Mucosa of descending colon (tissue), 3 donors: ENCODE measurements at regions not wholly inside any gene's neighbourhood (a gene's known extent, or its start where the extent isn't known, plus 50 kb on each side); places are given as distances from the start of the nearest gene placed in this dataset.

Experiments
- ATAC-seq: fragments of 200-7000 bp; cut with Tn5 transposase; one replicate; pipeline ENCODE4 v1.9.1; 2020; ENCODE audit warnings: mild to moderate bottlenecking, moderate library complexity
- DNase-seq, 3 donors: peaks; one replicate each; pipeline ENCODE4 v3.0.0-alpha.2; 2020
- H3K36me3 ChIP-seq: fragments of 200-600 bp; one replicate; pipeline ENCODE4 v1.8.0; 2021; ENCODE audit warnings: low read depth, mild to moderate bottlenecking
- H3K4me1 ChIP-seq: fragments of 200-600 bp; one replicate; pipeline ENCODE4 v1.8.0; 2021; ENCODE audit warnings: low read depth, mild to moderate bottlenecking
- H3K4me3 ChIP-seq: fragments of 200-600 bp; one replicate; pipeline ENCODE4 v1.8.0; 2021; ENCODE audit warnings: mild to moderate bottlenecking
- H3K9me3 ChIP-seq: fragments of 200-600 bp; one replicate; pipeline ENCODE4 v1.8.0; 2021; ENCODE audit warnings: mild to moderate bottlenecking
- intact Hi-C, 2 donors: fragments of 100-400 bp; cut with DNase I in 1 of 2; cut with micrococcal nuclease in 1 of 2; formaldehyde crosslinking; loops; one replicate each; pipeline versions ENCODE4 v1.11.0 to v1.11.1; 2022; cut with DNase I, micrococcal nuclease
- TF ChIP-seq, protein P1 (sequence below): fragments of 200-600 bp; IDR thresholded peaks from one replicate; pipeline ENCODE4 v1.8.0; 2022; ENCODE audit warnings: antibody characterized with exemption, mild to moderate bottlenecking
- donor health status: DM: no; HTN: no; CAD: no; lungs with moderate emphysema.
- donor health status: DM: no; HTN: no; CAD: no.
- donor health status: DM: no; HTN: yes; CAD: no.

- H3K9me3 ChIP-seq = peaks cover 4% of the 10 kb centered on the region
- TF ChIP-seq, protein P1, sequence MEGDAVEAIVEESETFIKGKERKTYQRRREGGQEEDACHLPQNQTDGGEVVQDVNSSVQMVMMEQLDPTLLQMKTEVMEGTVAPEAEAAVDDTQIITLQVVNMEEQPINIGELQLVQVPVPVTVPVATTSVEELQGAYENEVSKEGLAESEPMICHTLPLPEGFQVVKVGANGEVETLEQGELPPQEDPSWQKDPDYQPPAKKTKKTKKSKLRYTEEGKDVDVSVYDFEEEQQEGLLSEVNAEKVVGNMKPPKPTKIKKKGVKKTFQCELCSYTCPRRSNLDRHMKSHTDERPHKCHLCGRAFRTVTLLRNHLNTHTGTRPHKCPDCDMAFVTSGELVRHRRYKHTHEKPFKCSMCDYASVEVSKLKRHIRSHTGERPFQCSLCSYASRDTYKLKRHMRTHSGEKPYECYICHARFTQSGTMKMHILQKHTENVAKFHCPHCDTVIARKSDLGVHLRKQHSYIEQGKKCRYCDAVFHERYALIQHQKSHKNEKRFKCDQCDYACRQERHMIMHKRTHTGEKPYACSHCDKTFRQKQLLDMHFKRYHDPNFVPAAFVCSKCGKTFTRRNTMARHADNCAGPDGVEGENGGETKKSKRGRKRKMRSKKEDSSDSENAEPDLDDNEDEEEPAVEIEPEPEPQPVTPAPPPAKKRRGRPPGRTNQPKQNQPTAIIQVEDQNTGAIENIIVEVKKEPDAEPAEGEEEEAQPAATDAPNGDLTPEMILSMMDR = no peak
- peak in 2 of 3 donors; percentile 19 to 25 for DNase-seq
- peak; percentile 32 for ATAC-seq
- H3K4me1 ChIP-seq = peaks cover 7% of the 10 kb centered on the region
- H3K4me3 ChIP-seq = no peak overlapping the region
- intact Hi-C loops = loop anchor here in 1 of 2 donors (5.0 kb wide), 1 partner anchor 245 kb away; no protein-coding TSS in a partner anchor
- H3K36me3 ChIP-seq = no peaks in the 10 kb centered on the region
These were observed 85.8 kb downstream of the NUDT12 start for GRCh38 chr5:103476811-103477210.

DNA sequence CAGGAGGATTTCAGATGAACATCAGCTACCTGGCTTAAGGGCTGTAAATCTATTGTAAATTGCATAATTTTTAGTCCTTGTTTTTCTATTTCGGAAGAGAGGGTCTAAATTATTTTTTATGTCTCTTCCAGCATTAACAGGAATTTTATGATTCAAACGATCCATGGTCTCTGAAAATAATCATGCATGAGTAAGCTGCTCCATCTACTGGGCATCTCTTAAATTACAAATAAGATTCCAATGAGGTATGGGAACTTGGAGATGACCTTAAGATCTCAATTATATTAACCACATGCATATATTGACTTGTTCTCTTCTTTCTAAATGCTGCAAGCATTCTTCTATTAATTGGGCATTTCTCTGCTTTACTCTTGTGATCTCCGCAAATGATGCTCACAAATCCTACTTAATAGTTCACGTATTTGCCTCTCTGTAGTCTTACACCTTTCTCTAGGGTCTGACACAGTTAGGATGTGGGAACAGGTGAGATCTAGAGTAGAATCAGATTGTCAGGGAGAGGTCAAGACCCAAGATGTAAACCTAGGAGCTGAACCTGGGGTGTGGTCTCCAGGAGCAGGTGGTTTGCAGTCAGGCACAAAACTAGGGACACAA lies 86.9 kb downstream of the NUDT12 start:
- intact Hi-C loops = loop anchor here (2.0 to 5.0 kb wide), 2 partner anchors 243 kb away; no protein-coding TSS in a partner anchor
- Histone ChIP-seq H3K4me3 (no peak overlapping the region), H3K36me3 (no peaks in the 10 kb centered on the region), H3K4me1 (peaks cover 4% of the 10 kb centered on the region), H3K9me3 (peaks cover under 1% of the 10 kb centered on the region)
- peak; percentile 49 for ATAC-seq
- no peak for DNase-seq
- TF ChIP-seq, protein P1 = no peak

- Histone ChIP-seq H3K9me3 (no peaks in the 10 kb centered on the region), H3K4me1 (peaks cover 8% of the 10 kb centered on the region), H3K4me3 (no peak overlapping the region), H3K36me3 (no peaks in the 10 kb centered on the region)
- intact Hi-C loops = loop anchor here (2.0 to 5.0 kb wide), 2 partner anchors 242 kb away; no protein-coding TSS in a partner anchor
- no peak for DNase-seq
- no peak for ATAC-seq
- TF ChIP-seq, protein P1 = no peak
These were observed 87.9 kb downstream of the NUDT12 start for GRCh38 chr5:103474677-103475076.

- H3K9me3 ChIP-seq = no peaks in the 10 kb centered on the region
- intact Hi-C loops = loop anchor here in 1 of 2 donors (2.0 kb wide), 1 partner anchor 241 kb away; no protein-coding TSS in a partner anchor
- H3K4me1 ChIP-seq = peaks cover 8% of the 10 kb centered on the region
- TF ChIP-seq, protein P1 = no peak
- H3K4me3 ChIP-seq = no peak overlapping the region
- ATAC-seq = no peak
- no peak for DNase-seq
- no peaks in the 10 kb centered on the region for H3K36me3 ChIP-seq
These were observed 88.9 kb downstream of the NUDT12 start for GRCh38 chr5:103473725-103474124.

- TF ChIP-seq, protein P1 = no peak
- no peaks in the 10 kb centered on the region for H3K36me3 ChIP-seq
- no peak for DNase-seq
- H3K9me3 ChIP-seq = no peaks in the 10 kb centered on the region
- H3K4me1 ChIP-seq = peaks cover 8% of the 10 kb centered on the region
- intact Hi-C loops = no loop called here
- no peak overlapping the region for H3K4me3 ChIP-seq
- peak; percentile 63 for ATAC-seq
These were observed 89.8 kb downstream of the NUDT12 start for GRCh38 chr5:103472830-103473229.
